T-cell (primary cell): ENCODE measurements at regions not wholly inside any gene's neighbourhood (a gene's known extent, or its start where the extent isn't known, plus 50 kb on each side); places are given as distances from the start of the nearest gene placed in this dataset.
A peak's percentile ranks its signal among the peaks of the same experiment; 100 is the strongest.

ENCODE experiments used
- ATAC-seq, 4 experiments: fragments of 200-7000 bp in 3 of 4; fragments of 150-1000 bp in 1 of 4; cut with Tn5 transposase; replicated peaks in 1 of 4; 1 replicate in 3 of 4; 2 replicates in 1 of 4; pipeline ENCODE4 v1.10.0; 2021; ENCODE audit warnings: moderate library complexity in 3 of 4, mild to moderate bottlenecking in 2 of 4, moderate number of reproducible peaks in 1 of 4
- CTCF ChIA-PET, 2 donors: fragments of 300-600 bp; sonication (Branson Sonifier 250); formaldehyde crosslinking; loops; one replicate each; lab custom pipeline; 2022; ENCODE audit warnings: antibody characterized with exemption in 2 of 2; lab: Charles Lee
- POLR2A ChIA-PET, 2 donors: fragments of 300-600 bp; sonication (Branson Sonifier 250); formaldehyde crosslinking; loops; one replicate each; lab custom pipeline; 2022; ENCODE audit warnings: antibody characterized with exemption in 2 of 2; lab: Charles Lee
- DNase-seq, 35 experiments: peaks; one replicate each; pipeline versions ENCODE4 v3.0.0 to v3.0.0-alpha.2; 2013 to 2023
- H3K27ac ChIP-seq: one replicate; pipeline ENCODE4 v1.5.1; 2013; ENCODE audit warnings: low read length
- H3K27me3 ChIP-seq, 2 experiments: replicated peaks in 1 of 2; 1 replicate in 1 of 2; 2 replicates in 1 of 2; pipeline versions ENCODE4 v1.6.1 to v1.7.0; 2013; ENCODE audit warnings: low read length in 1 of 2, mixed read lengths in 1 of 2; ENCODE audit not compliant: control insufficient read depth in 2 of 2, insufficient read depth in 2 of 2; ENCODE audit errors: extremely low read depth in 1 of 2
- H3K36me3 ChIP-seq, 2 donors: 1 replicate in 1 of 2; 2 replicates in 1 of 2; pipeline versions ENCODE4 v1.6.1 to v1.7.0; 2013; ENCODE audit warnings: low read length in 1 of 2; ENCODE audit not compliant: control insufficient read depth in 2 of 2, insufficient read depth in 1 of 2; ENCODE audit errors: extremely low read depth in 1 of 2
- H3K4me1 ChIP-seq, 2 experiments: 1 replicate in 1 of 2; 2 replicates in 1 of 2; pipeline versions ENCODE4 v1.6.1 to v1.7.0; 2013; ENCODE audit warnings: low read length in 2 of 2, mixed read lengths in 1 of 2; ENCODE audit not compliant: insufficient read depth in 2 of 2, control insufficient read depth in 1 of 2; ENCODE audit errors: extremely low read depth in 1 of 2
- H3K4me3 ChIP-seq, 2 donors: 1 replicate in 1 of 2; 2 replicates in 1 of 2; pipeline versions ENCODE4 v1.5.1 to v1.7.0; 2013; ENCODE audit warnings: mild to moderate bottlenecking in 2 of 2, low read length in 1 of 2, moderate library complexity in 1 of 2; ENCODE audit not compliant: control insufficient read depth in 1 of 2; ENCODE audit errors: extremely low read depth in 1 of 2
- H3K9me3 ChIP-seq: 2 replicates; pipeline ENCODE4 v1.7.0; 2013
- H3K27ac Mint-ChIP-seq, 2 donors: one replicate each; pipeline ENCODE4 v1.8.0; 2020 to 2021; ENCODE audit warnings: mild to moderate bottlenecking in 2 of 2, mixed read lengths in 2 of 2
- H3K27me3 Mint-ChIP-seq, 2 donors: one replicate each; pipeline ENCODE4 v1.8.0; 2021 to 2022; ENCODE audit warnings: mixed read lengths in 2 of 2
- H3K36me3 Mint-ChIP-seq: one replicate; pipeline ENCODE4 v1.8.0; 2021; ENCODE audit warnings: mixed read lengths
- H3K4me1 Mint-ChIP-seq, 3 donors: one replicate each; pipeline ENCODE4 v1.8.0; 2020 to 2022; ENCODE audit warnings: mixed read lengths in 3 of 3, mild to moderate bottlenecking in 1 of 3
- H3K4me3 Mint-ChIP-seq, 3 donors: one replicate each; pipeline ENCODE4 v1.8.0; 2020 to 2022; ENCODE audit warnings: mild to moderate bottlenecking in 3 of 3, mixed read lengths in 3 of 3, moderate library complexity in 3 of 3
- H3K9me3 Mint-ChIP-seq, 3 donors: one replicate each; pipeline ENCODE4 v1.8.0; 2020 to 2022; ENCODE audit warnings: mixed read lengths in 3 of 3
- WGBS: methylation state at CpG from one replicate; pipeline ENCODE4 v1.1.5; 2013; ENCODE audit warnings: missing lambda C conversion rate; ENCODE audit not compliant: insufficient coverage; 5-methylcytosine and 5-hydroxymethylcytosine counted together

GRCh38 chr1:192488058-192488457 is 87.5 kb upstream of the RGS1 start:
- ATAC-seq: no peak

GRCh38 chr1:192489047-192489446 is 86.5 kb upstream of the RGS1 start:
- no peak overlapping the region for H3K4me3 ChIP-seq
- no peaks in the 10 kb centered on the region for H3K36me3 ChIP-seq
- CTCF ChIA-PET: interaction anchor here in 1 of 2 donors (1.5 kb wide), 1 partner anchor 15 kb away, joined by 3 read pairs; no protein-coding TSS in a partner anchor
- no peak overlapping the region for H3K27ac ChIP-seq
- H3K36me3 Mint-ChIP-seq: no peaks in the 10 kb centered on the region
- H3K27ac Mint-ChIP-seq: no peak overlapping the region
- no peaks in the 10 kb centered on the region for H3K27me3 ChIP-seq
- no peaks in the 10 kb centered on the region for H3K27me3 Mint-ChIP-seq
- no peak for ATAC-seq
- no peaks in the 10 kb centered on the region for H3K9me3 Mint-ChIP-seq
- H3K4me1 Mint-ChIP-seq: peaks cover 0 to 5% (median 3%) of the 10 kb centered on the region in 3 donors
- H3K4me1 ChIP-seq: no peaks in the 10 kb centered on the region
- DNase-seq: no peak
- WGBS: no CpG with 5 or more reads among the region's 1 CpG
- no peak overlapping the region for H3K4me3 Mint-ChIP-seq
- POLR2A ChIA-PET: no interaction called here
- no peaks in the 10 kb centered on the region for H3K9me3 ChIP-seq

More at GRCh38 chr1:192488058-192488457, 87.5 kb upstream of the RGS1 start:
- Histone ChIP-seq H3K36me3 (no peaks in the 10 kb centered on the region), H3K27ac (no peak overlapping the region), H3K9me3 (no peaks in the 10 kb centered on the region), H3K27me3 (no peaks in the 10 kb centered on the region), H3K4me3 (no peak overlapping the region), H3K4me1 (no peaks in the 10 kb centered on the region)
- no peak overlapping the region for H3K4me3 Mint-ChIP-seq
- no peaks in the 10 kb centered on the region for H3K36me3 Mint-ChIP-seq
- no peaks in the 10 kb centered on the region for H3K9me3 Mint-ChIP-seq
- peaks cover 0 to 5% (median 3%) of the 10 kb centered on the region in 3 donors for H3K4me1 Mint-ChIP-seq
- DNase-seq: no peak
- H3K27me3 Mint-ChIP-seq: no peaks in the 10 kb centered on the region
- ChIA-PET POLR2A (no interaction called here), CTCF (no interaction called here)
- H3K27ac Mint-ChIP-seq: no peak overlapping the region

GRCh38 chr1:192489748-192490147 is 85.8 kb upstream of the RGS1 start:
- ChIA-PET POLR2A (no interaction called here), CTCF (interaction anchor here in 1 of 2 donors (0.8 to 1.5 kb wide), 2 partner anchors 9 to 16 kb away, joined by 3 read pairs; no protein-coding TSS in a partner anchor)

GRCh38 chr1:192491804-192492554 is 83.6 kb upstream of the RGS1 start:
- WGBS: no CpG with 5 or more reads among the region's 2 CpGs
- no peaks in the 10 kb centered on the region for H3K27me3 Mint-ChIP-seq
- H3K36me3 Mint-ChIP-seq: no peaks in the 10 kb centered on the region
- Histone ChIP-seq H3K36me3 (no peaks in the 10 kb centered on the region), H3K9me3 (no peaks in the 10 kb centered on the region), H3K4me3 (no peak overlapping the region), H3K27ac (no peak overlapping the region), H3K4me1 (no peaks in the 10 kb centered on the region), H3K27me3 (no peaks in the 10 kb centered on the region)
- H3K27ac Mint-ChIP-seq: no peak overlapping the region
- H3K4me3 Mint-ChIP-seq: no peak overlapping the region
- DNase-seq (no peak), ATAC-seq (no peak)
- H3K4me1 Mint-ChIP-seq: peaks cover 0 to 5% (median 3%) of the 10 kb centered on the region in 3 donors
- no peaks in the 10 kb centered on the region for H3K9me3 Mint-ChIP-seq
- CTCF ChIA-PET: no interaction called here
- POLR2A ChIA-PET: interaction anchor here in 1 of 2 donors (0.6 kb wide), 1 partner anchor 19 kb away, joined by 4 read pairs; no protein-coding TSS in a partner anchor

More at GRCh38 chr1:192489748-192490147, 85.8 kb upstream of the RGS1 start:
- Mint-ChIP-seq H3K9me3 (no peaks in the 10 kb centered on the region), H3K27me3 (no peaks in the 10 kb centered on the region), H3K4me1 (peaks cover 0 to 5% (median 3%) of the 10 kb centered on the region in 3 donors), H3K36me3 (no peaks in the 10 kb centered on the region), H3K4me3 (no peak overlapping the region), H3K27ac (no peak overlapping the region)
- peak in 3 of 35 experiments; percentile 4 to 27 (median 23) for DNase-seq
- WGBS: no CpG with 5 or more reads among the region's 2 CpGs
- H3K4me1 ChIP-seq: no peaks in the 10 kb centered on the region
- H3K9me3 ChIP-seq: no peaks in the 10 kb centered on the region
- H3K36me3 ChIP-seq: no peaks in the 10 kb centered on the region
- H3K27ac ChIP-seq: no peak overlapping the region
- H3K4me3 ChIP-seq: no peak overlapping the region
- no peaks in the 10 kb centered on the region for H3K27me3 ChIP-seq
- ATAC-seq: peak in 3 of 4 experiments; percentile 37 to 71 (median 43)

GRCh38 chr1:192493584-192493983 is 82.0 kb upstream of the RGS1 start:
- H3K27ac ChIP-seq: no peak overlapping the region
- ATAC-seq (no peak), DNase-seq (no peak)
- no peaks in the 10 kb centered on the region for H3K27me3 ChIP-seq
- H3K9me3 Mint-ChIP-seq: no peaks in the 10 kb centered on the region
- no peak overlapping the region for H3K27ac Mint-ChIP-seq
- POLR2A ChIA-PET: no interaction called here
- no peaks in the 10 kb centered on the region for H3K9me3 ChIP-seq
- no peaks in the 10 kb centered on the region for H3K36me3 Mint-ChIP-seq
- no peaks in the 10 kb centered on the region for H3K27me3 Mint-ChIP-seq
- H3K4me1 Mint-ChIP-seq: peaks cover 0 to 5% (median 3%) of the 10 kb centered on the region in 3 donors
- CTCF ChIA-PET: interaction anchor here in 1 of 2 donors (1.3 kb wide), 1 partner anchor 19 kb away, joined by 4 read pairs; no protein-coding TSS in a partner anchor
- no peaks in the 10 kb centered on the region for H3K4me1 ChIP-seq
- no peak overlapping the region for H3K4me3 Mint-ChIP-seq
- H3K4me3 ChIP-seq: no peak overlapping the region
- no CpG with 5 or more reads among the region's 1 CpG for WGBS
- H3K36me3 ChIP-seq: no peaks in the 10 kb centered on the region

GRCh38 chr1:192496369-192497056 is 79.1 kb upstream of the RGS1 start:
- no peaks in the 10 kb centered on the region for H3K27me3 Mint-ChIP-seq

More at GRCh38 chr1:192496369-192497056, 79.1 kb upstream of the RGS1 start:
- no peak overlapping the region for H3K4me3 ChIP-seq
- no peaks in the 10 kb centered on the region for H3K36me3 Mint-ChIP-seq
- H3K27me3 ChIP-seq: no peaks in the 10 kb centered on the region
- H3K4me1 Mint-ChIP-seq: no peaks in the 10 kb centered on the region
- CTCF ChIA-PET: interaction anchor here in 1 of 2 donors (1.4 kb wide), 1 partner anchor 19 kb away, joined by 4 read pairs; no protein-coding TSS in a partner anchor
- no peaks in the 10 kb centered on the region for H3K9me3 ChIP-seq
- no peak overlapping the region for H3K27ac ChIP-seq
- DNase-seq: no peak
- WGBS: no CpG with 5 or more reads among the region's 3 CpGs
- no peak for ATAC-seq
- H3K9me3 Mint-ChIP-seq: no peaks in the 10 kb centered on the region
- no peak overlapping the region for H3K27ac Mint-ChIP-seq
- no peak overlapping the region for H3K4me3 Mint-ChIP-seq
- no peaks in the 10 kb centered on the region for H3K4me1 ChIP-seq
- POLR2A ChIA-PET: no interaction called here
- no peaks in the 10 kb centered on the region for H3K36me3 ChIP-seq
